ENCODE measurements at regions not wholly inside any gene's neighbourhood (a gene's known extent, or its start where the extent isn't known, plus 50 kb on each side); places are given as distances from the start of the nearest gene placed in this dataset.
"Not testable (repeated sequence)": the region's sequence is repeated elsewhere in the genome, so short reads cannot be mapped to it uniquely, and the experiment has no call there.

GRCh38 chr3:189375532-189375931 lies 203.8 kb downstream of the TPRG1 start:
- no peaks in the 10 kb centered on the region for H3K36me3 ChIP-seq (ENCODE audit: control insufficient read depth in 2 of 2, insufficient read depth in 1 of 2, low read length in 2 of 2)
- H3K27ac ChIP-seq (ENCODE audit: extremely low read depth, low read depth, low read length) = no peak overlapping the region
- CTCF ChIA-PET = no interaction called here
- POLR2A ChIA-PET = no interaction called here
- H3K4me1 ChIP-seq (ENCODE audit: control insufficient read depth, insufficient read depth, low read length) = 0 out of 2 replicates have a peak, but pooled peaks cover 2% of the 10 kb centered on the region
- no peak overlapping the region for H3K4me3 ChIP-seq (ENCODE audit: low read depth, low read length)
- no peaks in the 10 kb centered on the region for H3K9me3 ChIP-seq (ENCODE audit: control insufficient read depth, insufficient read depth, low read depth, low read length)
- TF ChIP-seq ZNF558 (tag by site-specific recombination; IDR thresholded peaks at IDR 0.05) = no peak

GRCh38 chr3:189383630-189384029 lies 211.9 kb downstream of the TPRG1 start:
- H3K9me3 ChIP-seq (ENCODE audit: control insufficient read depth, insufficient read depth, low read depth, low read length) = no peaks in the 10 kb centered on the region
- H3K27ac ChIP-seq (ENCODE audit: extremely low read depth, low read depth, low read length) = no peak overlapping the region
- H3K4me3 ChIP-seq (ENCODE audit: low read depth, low read length) = no peak overlapping the region
- TF ChIP-seq ZBTB11 (tag by site-specific recombination; conservative IDR thresholded peaks at IDR 0.05; ENCODE audit: low read depth) = no peak
- ChIA-PET POLR2A (no interaction called here), CTCF (no interaction called here)
- no peaks in the 10 kb centered on the region for H3K4me1 ChIP-seq (ENCODE audit: control insufficient read depth, insufficient read depth, low read length)
- no peaks in the 10 kb centered on the region for H3K36me3 ChIP-seq (ENCODE audit: control insufficient read depth in 2 of 2, insufficient read depth in 1 of 2, low read length in 2 of 2)

- H3K4me3 ChIP-seq (ENCODE audit: low read depth, low read length); POLR2A ChIA-PET; H3K36me3 ChIP-seq (ENCODE audit: control insufficient read depth in 2 of 2, insufficient read depth in 1 of 2, low read length in 2 of 2); CTCF ChIA-PET; H3K9me3 ChIP-seq (ENCODE audit: control insufficient read depth, insufficient read depth, low read depth, low read length); H3K27ac ChIP-seq (ENCODE audit: extremely low read depth, low read depth, low read length); H3K4me1 ChIP-seq (ENCODE audit: control insufficient read depth, insufficient read depth, low read length): not testable (repeated sequence)
- TF ChIP-seq ATF2 (tag by site-specific recombination; IDR thresholded peaks at IDR 0.05; ENCODE audit: low read depth) = peak; percentile 59
These were observed 214.1 kb downstream of the TPRG1 start for GRCh38 chr3:189385880-189386279.

- POLR2A ChIA-PET = no interaction called here
- CTCF ChIA-PET = no interaction called here
- Histone ChIP-seq H3K4me3 (ENCODE audit: low read depth, low read length) (no peak overlapping the region), H3K36me3 (ENCODE audit: control insufficient read depth in 2 of 2, insufficient read depth in 1 of 2, low read length in 2 of 2) (no peaks in the 10 kb centered on the region), H3K27ac (ENCODE audit: extremely low read depth, low read depth, low read length) (no peak overlapping the region), H3K4me1 (ENCODE audit: control insufficient read depth, insufficient read depth, low read length) (no peaks in the 10 kb centered on the region), H3K9me3 (ENCODE audit: control insufficient read depth, insufficient read depth, low read depth, low read length) (no peaks in the 10 kb centered on the region)
- TF ChIP-seq ZNF529 (tag by site-specific recombination; IDR thresholded peaks at IDR 0.05; ENCODE audit: insufficient replicate concordance) = no peak
- no peak for TF ChIP-seq GFI1B (tag by site-specific recombination; IDR thresholded peaks at IDR 0.05)
- no peak for TF ChIP-seq ZNF610 (tag by site-specific recombination; IDR thresholded peaks at IDR 0.05; ENCODE audit: borderline replicate concordance)
- TF ChIP-seq ZNF660 (tag by site-specific recombination; IDR thresholded peaks at IDR 0.05) = no peak
- TF ChIP-seq RBAK (tag by site-specific recombination; IDR thresholded peaks at IDR 0.05) = no peak
- no peak for TF ChIP-seq ZNF692 (tag by site-specific recombination; IDR thresholded peaks at IDR 0.05)
- TF ChIP-seq ZNF114 (tag by site-specific recombination; IDR thresholded peaks at IDR 0.05) = no peak
- TF ChIP-seq ZNF843 (tag by site-specific recombination; IDR thresholded peaks at IDR 0.05) = no peak
- TF ChIP-seq YY2 (tag by site-specific recombination; IDR thresholded peaks at IDR 0.05) = no peak
- TF ChIP-seq ZNF426 (tag by site-specific recombination; IDR thresholded peaks at IDR 0.05) = no peak
- no peak for TF ChIP-seq ZNF23 (tag by site-specific recombination; IDR thresholded peaks at IDR 0.05; ENCODE audit: borderline replicate concordance)
- no peak for TF ChIP-seq ZNF18 (tag by site-specific recombination; IDR thresholded peaks at IDR 0.05)
- TF ChIP-seq ZNF621 (tag by site-specific recombination; IDR thresholded peaks at IDR 0.05) = no peak
- no peak for TF ChIP-seq BCL11A (tag by site-specific recombination; IDR thresholded peaks at IDR 0.05; ENCODE audit: low read depth)
- no peak for TF ChIP-seq ZNF184 (tag by site-specific recombination; IDR thresholded peaks at IDR 0.05)
- TF ChIP-seq KLF7 (tag by site-specific recombination; IDR thresholded peaks at IDR 0.05; ENCODE audit: borderline replicate concordance) = no peak
- no peak for TF ChIP-seq ZNF354C (tag by site-specific recombination; IDR thresholded peaks at IDR 0.05; ENCODE audit: borderline replicate concordance, low read depth)
These were observed 215.0 kb downstream of the TPRG1 start for GRCh38 chr3:189386739-189387138.

Measured in HEK293 (cell line).